Upper lobe of left lung (tissue), 4 donors: ENCODE measurements at regions not wholly inside any gene's neighbourhood (a gene's known extent, or its start where the extent isn't known, plus 50 kb on each side); places are given as distances from the start of the nearest gene placed in this dataset.
"Not testable (repeated sequence)": the region's sequence is repeated elsewhere in the genome, so short reads cannot be mapped to it uniquely, and the experiment has no call there.

Experiments
- POLR2AphosphoS5 ChIP-seq, 2 donors: sonication (generic); formaldehyde crosslinking; IDR thresholded peaks; one replicate each; pipeline ENCODE4 v1.5.1; 2017; ENCODE audit warnings: antibody characterized with exemption in 2 of 2
- TF ChIP-seq, protein P1 (sequence below), 6 experiments: fragments of 450-650 bp in 4 of 6; fragments of 200-600 bp in 2 of 6; sonication (generic) in 2 of 6; IDR thresholded peaks; one replicate each; pipeline ENCODE4 v1.5.1; 2016 to 2019; ENCODE audit warnings: antibody characterized with exemption in 6 of 6

DNA sequence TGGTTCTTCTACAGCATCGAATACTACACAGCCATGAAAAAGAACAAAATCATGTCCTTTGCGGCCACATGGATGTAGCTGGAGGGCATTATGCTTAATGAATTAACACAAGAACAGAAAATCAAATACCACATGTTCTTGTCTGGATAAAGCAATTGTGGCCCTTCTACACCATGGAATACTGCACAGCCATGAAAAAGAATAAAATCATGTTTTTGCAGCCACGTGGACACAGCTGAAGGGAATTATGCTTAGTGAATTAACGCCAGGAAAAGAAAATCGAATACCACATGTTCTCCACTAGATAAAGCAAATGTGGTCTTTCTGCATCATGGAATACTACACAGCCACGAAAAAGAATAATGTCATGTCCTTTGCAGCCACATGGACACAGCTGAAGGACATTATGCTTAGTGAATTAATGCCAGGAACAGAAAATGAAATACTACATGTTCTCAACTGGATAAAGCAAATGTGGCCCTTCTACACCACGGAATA, 361.8 kb upstream of the PLGLB2 start:
- TF ChIP-seq POLR2AphosphoS5 (IDR thresholded peaks at IDR 0.05) = not testable (repeated sequence)
- TF ChIP-seq, protein P1, sequence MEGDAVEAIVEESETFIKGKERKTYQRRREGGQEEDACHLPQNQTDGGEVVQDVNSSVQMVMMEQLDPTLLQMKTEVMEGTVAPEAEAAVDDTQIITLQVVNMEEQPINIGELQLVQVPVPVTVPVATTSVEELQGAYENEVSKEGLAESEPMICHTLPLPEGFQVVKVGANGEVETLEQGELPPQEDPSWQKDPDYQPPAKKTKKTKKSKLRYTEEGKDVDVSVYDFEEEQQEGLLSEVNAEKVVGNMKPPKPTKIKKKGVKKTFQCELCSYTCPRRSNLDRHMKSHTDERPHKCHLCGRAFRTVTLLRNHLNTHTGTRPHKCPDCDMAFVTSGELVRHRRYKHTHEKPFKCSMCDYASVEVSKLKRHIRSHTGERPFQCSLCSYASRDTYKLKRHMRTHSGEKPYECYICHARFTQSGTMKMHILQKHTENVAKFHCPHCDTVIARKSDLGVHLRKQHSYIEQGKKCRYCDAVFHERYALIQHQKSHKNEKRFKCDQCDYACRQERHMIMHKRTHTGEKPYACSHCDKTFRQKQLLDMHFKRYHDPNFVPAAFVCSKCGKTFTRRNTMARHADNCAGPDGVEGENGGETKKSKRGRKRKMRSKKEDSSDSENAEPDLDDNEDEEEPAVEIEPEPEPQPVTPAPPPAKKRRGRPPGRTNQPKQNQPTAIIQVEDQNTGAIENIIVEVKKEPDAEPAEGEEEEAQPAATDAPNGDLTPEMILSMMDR (IDR thresholded peaks at IDR 0.05) = not testable (repeated sequence)
